GM19043 (cell line): ENCODE measurements at regions not wholly inside any gene's neighbourhood (a gene's known extent, or its start where the extent isn't known, plus 50 kb on each side); places are given as distances from the start of the nearest gene placed in this dataset.
"Not testable (repeated sequence)": the region's sequence is repeated elsewhere in the genome, so short reads cannot be mapped to it uniquely, and the experiment has no call there.

Experiments
- ATAC-seq: cut with Tn5 transposase; IDR thresholded peaks from one replicate; pipeline ENCODE4 v1.9.1; 2021; ENCODE audit warnings: low read depth; ENCODE audit not compliant: unreplicated experiment

DNA sequence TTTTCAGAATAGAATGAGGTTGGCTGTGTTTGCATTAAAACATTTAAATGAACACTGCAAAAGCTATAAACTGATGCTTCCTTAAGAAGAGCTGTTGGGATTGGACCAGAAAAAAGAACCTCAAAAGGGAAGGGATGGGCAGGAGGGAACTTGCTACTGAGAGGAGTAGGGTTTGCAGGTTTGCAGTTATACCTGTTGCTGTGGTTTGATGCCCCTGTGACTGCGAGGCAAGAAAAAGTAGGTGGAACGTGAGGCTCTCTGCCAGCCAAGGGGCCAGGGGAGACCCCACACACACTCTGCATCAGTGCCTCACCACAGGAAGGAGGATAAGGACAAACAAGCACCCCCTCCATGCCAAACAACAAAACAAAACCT lies 197.2 kb downstream of the BCAS1 start:
- ATAC-seq: no peak

DNA sequence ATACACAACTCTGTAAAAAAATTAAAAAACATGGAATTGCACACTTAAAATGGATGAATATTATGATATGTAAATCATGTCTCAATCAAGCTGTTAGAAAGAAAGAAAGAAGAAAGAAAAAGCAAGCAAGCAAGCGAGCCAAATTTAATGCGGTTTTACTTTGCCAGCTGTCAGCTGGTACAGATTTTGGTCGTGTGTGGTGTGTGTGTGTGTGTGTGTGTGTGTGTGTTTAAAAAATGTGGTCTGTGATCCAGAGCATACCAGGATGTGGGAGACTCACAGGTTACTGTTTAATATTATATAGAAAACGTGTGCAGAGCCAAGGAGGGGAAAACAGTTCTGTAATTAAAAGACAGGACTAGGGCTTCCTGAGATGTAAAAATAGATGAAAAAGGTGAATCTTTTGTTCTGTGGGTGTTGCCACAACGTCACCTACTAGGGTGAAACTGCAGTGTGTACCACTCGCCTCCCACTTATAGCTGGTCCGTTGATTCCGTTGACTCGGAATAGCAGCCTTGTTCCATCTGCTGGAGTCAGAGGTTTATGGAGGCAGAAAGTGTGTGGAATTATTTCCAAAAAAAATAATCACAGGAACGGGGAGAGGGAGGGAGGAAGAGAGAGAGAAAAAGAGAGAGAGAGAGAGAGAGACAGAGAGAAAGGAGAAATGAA lies 197.7 kb downstream of the BCAS1 start:
- ATAC-seq: no peak

DNA sequence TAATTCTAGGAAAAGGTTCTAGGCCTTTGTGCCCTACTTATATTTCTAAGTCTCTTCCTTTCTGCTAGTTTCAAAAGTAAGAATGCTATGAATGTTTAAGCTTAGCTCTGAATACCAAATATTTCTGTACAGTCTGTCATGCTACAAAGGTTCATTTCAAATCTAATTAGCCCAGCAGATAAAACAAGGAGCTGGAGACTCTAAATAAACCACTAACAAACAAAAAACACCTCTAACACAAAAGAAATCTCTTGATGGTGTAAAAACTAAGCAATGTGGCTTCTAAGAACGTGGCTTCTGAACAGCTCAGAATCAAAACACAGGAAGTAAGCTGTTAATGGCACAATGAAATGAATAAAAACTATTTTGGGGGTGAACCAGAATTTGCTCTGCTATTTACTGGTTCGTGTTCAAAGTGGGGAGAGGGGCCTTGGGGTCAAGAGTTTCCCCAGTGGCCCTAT lies 198.3 kb downstream of the BCAS1 start:
- no peak for ATAC-seq

DNA sequence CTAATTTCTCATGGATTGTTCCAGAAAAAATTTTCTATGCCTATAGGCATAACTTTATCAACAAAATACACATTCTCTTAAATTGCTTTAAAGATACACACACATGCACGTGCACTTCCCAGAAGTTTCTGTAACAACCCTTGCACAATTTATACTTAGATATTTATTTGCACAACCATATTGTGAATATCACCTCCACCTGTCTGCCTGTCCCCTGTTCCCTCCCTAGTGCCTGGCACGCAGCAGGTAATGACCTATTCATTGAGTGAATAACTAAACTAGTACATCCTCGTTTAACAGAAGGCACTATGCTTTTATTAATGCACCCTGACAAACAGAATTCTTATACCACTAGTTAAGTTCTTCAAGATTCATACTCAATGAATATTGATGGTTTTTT lies 198.9 kb downstream of the BCAS1 start:
- ATAC-seq: no peak

DNA sequence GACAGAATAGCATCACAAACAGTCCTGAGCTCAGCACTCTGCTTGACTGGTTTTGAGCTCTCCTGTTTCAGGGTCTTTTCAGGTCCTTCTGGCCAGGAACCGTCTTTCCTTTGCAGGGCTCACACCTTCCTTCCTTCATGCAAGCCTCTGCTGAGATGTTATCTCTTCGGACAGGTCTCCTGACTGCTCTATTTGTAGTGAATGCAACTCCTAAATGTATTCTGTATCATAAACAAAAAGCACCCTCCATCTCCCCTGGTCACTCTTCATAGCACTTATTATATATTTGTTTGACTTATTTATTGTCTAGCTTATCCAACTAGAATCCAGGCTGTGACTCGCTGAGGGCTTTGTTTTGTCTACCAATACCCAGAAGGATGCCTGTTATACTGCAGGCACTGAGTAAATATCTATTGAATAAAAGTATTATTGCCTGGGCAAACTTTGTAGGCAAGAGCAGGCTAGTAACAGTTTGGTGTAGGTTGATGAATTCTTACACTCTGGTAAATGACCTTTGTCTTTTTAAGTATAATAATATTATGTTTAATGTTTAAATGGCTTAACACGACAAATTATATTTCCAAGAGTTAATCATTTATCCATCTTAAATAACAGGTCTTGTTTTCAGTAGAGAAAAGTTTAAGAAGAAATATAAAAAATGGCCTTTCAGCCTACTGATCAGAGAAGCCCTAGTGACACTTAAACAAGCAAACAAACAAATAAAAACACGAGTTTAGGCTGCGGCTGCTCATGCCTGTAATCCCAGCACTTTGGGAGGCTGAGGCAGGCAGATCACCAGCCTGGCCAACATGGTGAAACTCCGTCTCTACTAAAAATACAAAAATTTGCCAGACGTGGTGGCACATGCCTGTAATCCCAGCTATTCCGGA lies 199.7 kb downstream of the BCAS1 start:
- no peak for ATAC-seq

DNA sequence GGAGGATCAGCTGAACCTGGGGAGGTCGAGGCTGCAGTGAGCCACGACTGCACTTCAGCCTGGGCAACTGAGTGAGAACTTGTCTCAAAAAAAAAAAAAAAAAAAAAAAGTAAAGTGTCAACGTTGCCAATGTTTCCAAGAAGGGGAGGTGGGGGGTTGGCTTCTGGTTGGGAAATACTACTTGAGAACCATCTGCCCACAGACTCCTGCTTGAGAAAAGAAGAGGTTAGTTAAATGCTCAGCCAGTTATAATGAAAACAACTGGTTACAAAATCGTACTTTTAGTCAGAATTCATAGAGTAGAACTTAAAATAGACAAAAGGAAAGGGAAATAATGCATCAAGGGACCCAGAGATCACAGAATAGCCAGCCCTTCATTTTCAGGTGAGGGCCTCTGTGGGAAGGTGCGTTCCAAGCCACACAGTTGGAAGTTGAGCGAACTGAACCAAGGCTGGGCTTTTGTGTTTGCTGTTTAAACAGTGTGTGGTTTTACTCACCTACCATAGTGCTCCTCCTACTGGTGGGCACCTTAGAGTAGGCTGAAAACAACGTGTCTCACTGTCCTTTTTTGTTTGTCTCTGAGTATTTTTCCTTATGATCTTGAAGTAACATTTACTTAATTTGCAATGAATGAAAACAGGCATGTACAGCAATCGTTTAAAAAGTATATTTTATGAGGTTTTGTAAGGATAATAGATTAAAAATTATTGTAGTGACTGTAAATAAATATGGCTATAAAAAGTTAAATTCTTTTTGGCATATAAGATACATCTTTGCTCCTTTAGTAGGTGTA lies 200.7 kb downstream of the BCAS1 start:
- ATAC-seq: peak; percentile 57

DNA sequence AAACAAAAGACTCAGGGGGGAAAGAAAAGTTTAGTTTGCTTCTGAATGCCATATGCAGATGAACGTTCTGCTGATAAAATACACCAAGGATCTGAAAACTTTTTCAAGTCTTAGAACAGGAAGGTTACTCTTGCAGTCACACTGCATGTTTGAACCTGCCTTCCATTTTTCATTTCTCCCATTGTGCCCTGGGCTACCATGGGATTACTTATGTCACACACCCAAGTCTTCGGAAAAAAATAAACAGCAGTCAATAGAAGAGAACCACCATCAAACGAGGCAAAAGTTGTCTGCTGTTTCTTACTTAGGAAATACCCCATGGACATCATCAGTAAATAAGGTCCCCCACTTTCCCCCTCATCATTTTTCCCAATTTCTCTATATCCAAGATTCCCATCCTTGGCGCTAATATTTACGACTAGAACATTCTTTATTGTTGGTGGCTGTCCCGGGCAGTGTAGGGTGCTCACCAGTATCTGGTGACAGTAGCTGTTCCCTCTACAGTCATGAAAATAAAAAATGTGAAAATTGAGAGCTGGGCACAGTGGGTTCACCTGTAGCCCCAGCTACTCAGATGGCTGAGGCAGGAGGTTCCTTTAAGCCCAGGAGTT lies 202.5 kb downstream of the BCAS1 start:
- ATAC-seq: no peak

DNA sequence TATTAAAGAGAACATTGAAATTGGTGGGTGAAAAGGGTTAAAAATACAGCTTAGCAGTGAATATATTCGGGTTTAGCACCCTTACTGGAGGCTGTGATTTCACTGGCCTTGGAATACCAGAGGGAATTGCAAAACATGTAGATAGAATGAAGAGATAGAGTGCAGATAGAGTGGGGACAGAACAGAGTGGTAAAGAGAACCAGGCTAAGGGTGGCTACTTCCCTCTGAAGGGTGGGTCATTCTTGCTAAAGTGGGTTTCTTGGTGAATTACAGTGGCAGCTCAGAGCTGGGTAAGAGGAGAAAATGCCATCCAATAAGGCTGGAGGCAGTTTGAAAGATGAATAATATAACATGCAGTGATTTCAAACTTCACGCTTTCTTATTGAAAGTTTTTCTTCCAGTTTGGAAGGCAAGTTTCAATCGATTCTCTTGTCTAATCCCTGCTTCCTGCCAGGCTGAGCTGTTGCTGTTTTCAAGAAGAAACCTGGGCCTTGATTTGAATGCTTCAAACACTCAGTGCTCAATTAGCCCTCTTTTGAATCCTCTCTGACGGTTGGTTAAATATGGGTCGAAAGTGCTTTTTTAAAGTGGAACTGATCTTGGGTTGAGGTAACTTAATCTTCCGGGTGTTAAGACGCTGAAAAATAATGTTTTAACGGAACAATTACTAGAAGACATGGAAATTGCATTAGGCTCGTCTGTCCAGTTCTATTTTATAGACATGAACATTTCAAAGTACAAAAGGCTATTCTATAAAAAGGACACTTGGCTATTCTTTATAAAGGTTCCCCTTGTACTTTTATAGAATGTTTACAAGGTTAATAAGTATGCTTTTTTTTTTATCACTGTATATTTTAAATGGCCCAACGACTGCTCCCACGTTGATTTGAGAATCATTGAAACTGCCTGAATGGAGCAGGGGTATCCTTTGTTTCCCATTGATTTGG lies 203.3 kb downstream of the BCAS1 start:
- ATAC-seq: peak; percentile 47

DNA sequence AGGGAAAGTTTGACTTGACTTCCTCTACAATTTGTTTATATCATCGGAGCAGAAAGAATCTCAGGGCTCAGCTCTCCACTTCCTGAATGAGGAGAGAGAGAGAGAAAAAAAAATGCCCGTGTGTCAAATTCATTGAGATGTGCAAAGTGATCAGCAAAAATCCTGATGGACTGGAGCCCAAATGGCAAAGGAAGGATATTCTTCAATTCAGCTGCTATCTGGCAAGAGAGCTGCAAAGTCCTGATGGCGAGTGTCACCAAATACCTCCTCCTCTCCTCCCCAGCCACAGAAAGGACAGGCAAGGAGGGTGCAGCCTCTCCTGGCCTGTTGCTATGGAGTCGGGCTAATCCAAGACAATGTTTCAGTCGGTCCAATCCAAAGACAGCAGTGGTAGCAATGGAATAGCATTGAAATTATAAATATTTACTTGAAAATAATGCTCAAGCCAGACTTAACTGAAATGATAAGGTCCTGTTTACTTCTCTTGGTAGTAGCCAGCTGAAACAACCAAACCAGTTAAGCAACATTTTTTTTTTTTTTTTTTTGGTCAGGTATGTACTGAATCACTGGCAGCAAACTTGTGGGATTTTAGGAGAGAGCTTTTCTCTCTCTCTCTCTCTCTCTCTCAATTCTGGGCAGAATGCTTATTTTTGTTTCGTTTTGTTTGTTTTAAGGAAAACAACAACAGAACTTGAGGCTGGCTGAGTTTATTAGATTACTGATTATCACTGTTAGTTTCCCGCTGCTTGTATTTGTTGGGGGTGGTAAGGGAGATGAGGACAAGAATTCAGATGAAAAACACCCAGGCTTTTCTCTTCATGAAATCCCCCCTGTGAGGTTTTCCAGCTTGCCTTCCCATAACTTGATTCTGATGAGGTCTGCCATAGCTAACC lies 204.2 kb downstream of the BCAS1 start:
- no peak for ATAC-seq

DNA sequence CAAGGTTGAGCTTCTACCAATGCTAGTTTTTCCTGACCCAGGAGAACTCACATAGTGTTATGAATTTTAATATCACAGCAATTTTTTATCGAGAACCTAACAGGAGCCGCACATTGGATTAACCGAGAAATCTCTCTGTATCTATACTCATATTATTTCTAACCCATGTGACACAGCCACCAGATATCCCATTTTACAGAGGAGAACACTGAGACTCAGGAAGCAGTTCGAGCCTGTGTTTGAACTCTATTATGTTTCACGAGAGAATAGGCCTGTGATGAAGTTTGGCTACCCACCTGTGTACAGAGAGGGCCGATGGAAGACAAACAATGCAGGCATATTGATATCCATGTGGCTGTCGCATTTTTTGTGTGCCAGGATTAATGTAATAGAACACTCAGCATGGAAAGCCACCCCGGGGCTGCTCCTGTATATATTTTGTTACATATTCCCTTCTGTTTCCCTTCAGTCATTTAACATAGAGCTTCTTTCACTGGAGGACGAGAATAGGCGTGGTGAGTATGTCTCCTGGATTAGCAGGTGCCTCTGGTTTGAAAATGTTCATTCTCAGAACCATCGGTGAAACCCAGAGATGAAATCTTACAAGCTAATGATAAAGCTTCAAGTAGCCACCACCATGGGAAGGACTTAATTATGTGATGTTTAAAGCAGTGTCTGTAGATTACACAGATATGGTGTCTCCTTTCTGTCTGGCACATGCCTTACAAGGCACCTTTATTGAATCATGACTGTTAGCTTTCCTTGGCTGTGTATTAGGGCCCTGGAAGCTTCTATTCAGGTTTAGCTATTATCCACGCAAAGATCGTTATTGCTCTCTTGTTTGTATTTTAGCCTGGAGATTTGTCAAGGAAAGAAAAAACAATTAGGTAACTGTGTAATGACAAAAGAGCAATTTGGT lies 205.4 kb downstream of the BCAS1 start:
- not testable (repeated sequence) for ATAC-seq

DNA sequence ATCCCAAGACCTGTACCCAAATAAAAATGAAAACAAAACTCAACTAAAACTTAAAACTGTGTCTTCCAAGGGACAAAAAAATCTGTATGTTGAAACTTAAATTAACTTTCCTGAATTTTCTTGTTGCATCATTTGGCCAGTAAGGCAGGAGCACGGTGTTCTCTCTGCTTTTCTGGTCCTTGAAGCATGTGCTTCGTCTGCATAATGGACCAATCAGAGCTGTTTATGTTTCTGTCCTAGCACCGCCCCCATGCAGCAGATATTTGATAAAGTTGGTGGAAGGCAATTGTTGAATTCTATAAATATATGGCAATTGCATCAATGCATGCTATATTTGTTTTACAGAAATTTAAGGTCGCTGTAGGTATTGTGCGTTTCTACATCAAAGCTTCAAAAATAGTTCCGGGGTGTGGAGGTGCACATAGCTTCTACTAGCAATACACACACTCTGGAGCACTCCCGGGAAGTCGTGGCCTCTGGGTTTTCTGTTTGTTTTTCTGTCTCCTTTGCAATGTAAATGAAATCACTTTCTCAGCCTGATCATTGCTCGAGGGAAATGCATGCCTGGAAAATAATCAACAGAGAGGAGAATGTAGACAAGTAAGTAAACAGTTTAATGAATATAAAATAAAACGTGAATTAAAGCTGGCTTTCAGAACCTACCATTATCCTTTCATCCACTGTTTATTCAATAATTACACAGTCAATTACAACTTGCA lies 206.3 kb downstream of the BCAS1 start:
- ATAC-seq: not testable (repeated sequence)

DNA sequence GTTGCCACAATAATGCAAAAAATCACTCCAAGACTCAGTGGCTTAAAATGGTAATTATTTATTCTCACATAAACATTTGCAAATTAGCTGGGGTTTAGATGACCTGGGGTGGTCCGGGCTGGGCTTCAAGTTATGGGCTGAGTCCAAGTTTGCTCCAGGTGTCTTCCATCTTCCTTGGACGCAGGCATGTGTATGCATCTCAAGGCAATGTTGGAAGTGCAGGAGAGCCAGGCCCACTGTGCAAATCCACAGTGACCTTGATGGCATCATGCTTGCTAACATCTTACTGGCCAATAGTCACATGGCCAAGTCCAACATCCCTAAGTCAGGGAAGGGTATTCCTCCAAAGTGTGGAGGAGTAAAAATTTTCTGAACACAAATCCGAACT lies 206.9 kb downstream of the BCAS1 start:
- ATAC-seq: not testable (repeated sequence)

DNA sequence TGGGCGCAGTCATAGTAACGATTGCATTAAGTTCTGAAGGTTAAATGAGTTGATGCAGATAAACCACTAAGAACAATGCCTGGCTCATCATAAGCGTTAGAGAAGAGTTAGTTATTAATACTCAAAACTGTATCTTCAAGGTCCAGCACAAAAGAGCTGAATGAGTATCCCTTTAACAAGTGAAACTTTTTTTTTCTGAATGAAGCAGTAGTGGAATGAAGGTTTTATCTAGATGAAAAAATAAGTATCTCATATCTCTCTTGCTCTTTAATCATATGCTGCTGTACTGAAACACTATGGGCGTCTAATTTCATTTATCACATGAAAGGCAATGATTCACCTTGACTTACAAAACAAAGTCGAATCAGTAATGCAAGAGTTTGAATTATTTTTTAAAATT lies 207.4 kb downstream of the BCAS1 start:
- not testable (repeated sequence) for ATAC-seq

DNA sequence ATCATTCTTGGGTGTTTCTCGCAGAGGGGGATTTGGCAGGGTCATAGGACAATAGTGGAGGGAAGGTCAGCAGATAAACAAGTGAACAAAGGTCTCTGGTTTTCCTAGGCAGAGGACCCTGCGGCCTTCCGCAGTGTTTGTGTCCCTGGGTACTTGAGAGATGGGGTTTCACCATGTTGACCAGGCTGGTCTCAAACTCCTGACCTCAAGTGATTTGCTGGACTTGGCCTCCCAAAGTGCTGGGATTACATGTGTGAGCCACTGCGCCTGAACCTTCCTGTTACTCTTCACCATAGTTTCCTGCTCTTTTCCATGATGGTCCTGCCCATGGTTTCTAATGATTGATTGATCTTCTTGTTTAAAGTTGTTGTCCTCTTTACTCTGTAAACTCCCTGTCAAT lies 207.9 kb downstream of the BCAS1 start:
- ATAC-seq: not testable (repeated sequence)

DNA sequence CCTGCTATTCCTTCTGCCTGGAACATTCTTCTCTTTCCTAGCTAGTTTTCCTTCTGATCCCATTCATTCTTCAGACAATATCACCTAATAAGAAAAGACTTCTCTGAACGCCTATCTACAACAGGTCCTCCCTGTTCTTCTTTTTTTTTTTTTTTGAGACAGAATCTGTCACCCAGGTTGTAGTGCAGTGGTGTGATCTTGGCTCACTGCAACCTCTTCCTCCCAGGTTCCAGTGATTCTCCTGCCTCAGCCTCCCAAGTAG lies 208.3 kb downstream of the BCAS1 start:
- not testable (repeated sequence) for ATAC-seq

DNA sequence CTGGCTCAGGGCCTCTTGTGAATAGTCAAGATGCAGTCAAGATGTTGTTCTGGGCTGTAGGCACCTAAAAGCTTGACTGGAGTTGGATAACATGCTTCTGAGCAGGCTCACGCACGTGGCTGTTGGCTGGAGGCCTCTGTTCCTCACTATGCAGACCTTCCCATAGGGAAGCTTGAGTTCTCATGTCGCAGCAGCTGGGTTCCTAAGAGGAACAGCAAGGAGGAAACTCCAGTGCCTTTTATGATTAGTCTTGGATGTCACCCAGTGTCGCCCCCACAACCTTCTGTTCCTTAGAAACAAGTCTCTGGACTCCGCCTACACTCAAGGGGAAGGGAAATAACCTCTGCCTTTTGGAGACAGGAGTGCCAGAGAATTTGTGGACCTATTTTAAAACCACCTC lies 210.7 kb downstream of the BCAS1 start:
- ATAC-seq: no peak

DNA sequence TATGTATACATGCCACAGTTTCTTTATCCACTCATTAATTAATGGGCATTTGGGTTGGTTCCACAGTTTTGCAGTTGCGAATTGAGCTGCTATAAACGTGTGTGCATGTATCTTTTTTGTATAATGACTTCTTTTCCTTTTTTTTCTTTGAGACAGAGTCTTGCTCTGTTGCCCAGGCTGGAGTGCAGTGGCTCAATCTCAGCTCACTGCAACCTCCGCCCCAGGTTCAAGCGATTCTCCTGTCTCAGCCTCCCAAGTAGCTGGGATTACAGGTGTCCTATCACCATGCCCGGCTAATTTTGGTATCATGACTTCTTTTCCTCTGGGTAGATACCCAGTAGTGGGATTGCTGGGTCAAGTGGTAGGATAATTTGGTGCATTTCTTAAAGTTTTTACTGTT lies 211.4 kb downstream of the BCAS1 start:
- not testable (repeated sequence) for ATAC-seq
